ENCODE measurements at regions not wholly inside any gene's neighbourhood (a gene's known extent, or its start where the extent isn't known, plus 50 kb on each side); places are given as distances from the start of the nearest gene placed in this dataset.
"Not testable (repeated sequence)": the region's sequence is repeated elsewhere in the genome, so short reads cannot be mapped to it uniquely, and the experiment has no call there.

- H3K4me3 ChIP-seq (ENCODE audit: low read depth, low read length): no peak overlapping the region
- H3K9me3 ChIP-seq: no peaks in the 10 kb centered on the region
- no peak for DNase-seq
- no peaks in the 10 kb centered on the region for H3K36me3 ChIP-seq
- no peaks in the 10 kb centered on the region for H3K27me3 ChIP-seq
- TF ChIP-seq, protein P1, sequence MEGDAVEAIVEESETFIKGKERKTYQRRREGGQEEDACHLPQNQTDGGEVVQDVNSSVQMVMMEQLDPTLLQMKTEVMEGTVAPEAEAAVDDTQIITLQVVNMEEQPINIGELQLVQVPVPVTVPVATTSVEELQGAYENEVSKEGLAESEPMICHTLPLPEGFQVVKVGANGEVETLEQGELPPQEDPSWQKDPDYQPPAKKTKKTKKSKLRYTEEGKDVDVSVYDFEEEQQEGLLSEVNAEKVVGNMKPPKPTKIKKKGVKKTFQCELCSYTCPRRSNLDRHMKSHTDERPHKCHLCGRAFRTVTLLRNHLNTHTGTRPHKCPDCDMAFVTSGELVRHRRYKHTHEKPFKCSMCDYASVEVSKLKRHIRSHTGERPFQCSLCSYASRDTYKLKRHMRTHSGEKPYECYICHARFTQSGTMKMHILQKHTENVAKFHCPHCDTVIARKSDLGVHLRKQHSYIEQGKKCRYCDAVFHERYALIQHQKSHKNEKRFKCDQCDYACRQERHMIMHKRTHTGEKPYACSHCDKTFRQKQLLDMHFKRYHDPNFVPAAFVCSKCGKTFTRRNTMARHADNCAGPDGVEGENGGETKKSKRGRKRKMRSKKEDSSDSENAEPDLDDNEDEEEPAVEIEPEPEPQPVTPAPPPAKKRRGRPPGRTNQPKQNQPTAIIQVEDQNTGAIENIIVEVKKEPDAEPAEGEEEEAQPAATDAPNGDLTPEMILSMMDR (IDR thresholded peaks at IDR 0.05; ENCODE audit: low read depth, low read length): no peak
- H3K4me1 ChIP-seq: no peaks in the 10 kb centered on the region
Measured at GRCh38 chr12:68538726-68539614, 71.7 kb upstream of the RAP1B start.

GRCh38 chr12:68539615-68539952 lies 71.1 kb upstream of the RAP1B start:
- Histone ChIP-seq H3K36me3 (no peaks in the 10 kb centered on the region), H3K9me3 (no peaks in the 10 kb centered on the region), H3K27me3 (no peaks in the 10 kb centered on the region), H3K4me3 (ENCODE audit: low read depth, low read length) (no peak overlapping the region), H3K4me1 (no peaks in the 10 kb centered on the region)
- TF ChIP-seq, protein P1 (IDR thresholded peaks at IDR 0.05; ENCODE audit: low read depth, low read length): no peak
- DNase-seq: no peak

- not testable (repeated sequence) for H3K4me1 ChIP-seq; H3K9me3 ChIP-seq; H3K4me3 ChIP-seq (ENCODE audit: low read depth, low read length); H3K27me3 ChIP-seq; H3K36me3 ChIP-seq; DNase-seq
Measured at GRCh38 chr12:68540768-68541167, 69.9 kb upstream of the RAP1B start.

DNA sequence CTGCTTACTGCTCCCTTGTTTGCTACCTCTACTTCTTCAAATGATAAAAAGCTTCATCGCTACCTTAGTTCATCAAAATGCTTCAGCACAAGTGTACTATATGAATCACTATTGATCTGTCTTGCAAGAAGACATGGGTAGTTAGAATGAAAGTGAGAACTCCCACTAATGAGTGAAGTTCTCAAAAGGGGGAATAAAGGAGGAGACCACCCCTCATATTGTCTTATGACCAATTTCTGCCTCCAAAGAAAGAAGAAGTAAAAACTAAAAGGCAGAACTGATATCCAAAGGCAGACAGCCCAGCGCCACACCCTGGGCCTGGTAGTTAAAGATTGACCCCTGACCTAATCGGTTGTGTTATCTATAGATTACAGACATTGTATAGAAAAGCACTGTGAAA lies 63.4 kb upstream of the RAP1B start:
- H3K4me3 ChIP-seq (ENCODE audit: low read depth, low read length); DNase-seq; H3K27me3 ChIP-seq; H3K4me1 ChIP-seq; H3K36me3 ChIP-seq; H3K9me3 ChIP-seq: not testable (repeated sequence)

GRCh38 chr12:68552605-68553195 lies 58.0 kb upstream of the RAP1B start:
- H3K4me1 ChIP-seq; H3K4me3 ChIP-seq (ENCODE audit: low read depth, low read length); H3K36me3 ChIP-seq; DNase-seq; H3K9me3 ChIP-seq; H3K27me3 ChIP-seq: not testable (repeated sequence)

- H3K4me3 ChIP-seq (ENCODE audit: low read depth, low read length): no peak overlapping the region
Measured at GRCh38 chr12:68557011-68557730, 53.5 kb upstream of the RAP1B start.

DNA sequence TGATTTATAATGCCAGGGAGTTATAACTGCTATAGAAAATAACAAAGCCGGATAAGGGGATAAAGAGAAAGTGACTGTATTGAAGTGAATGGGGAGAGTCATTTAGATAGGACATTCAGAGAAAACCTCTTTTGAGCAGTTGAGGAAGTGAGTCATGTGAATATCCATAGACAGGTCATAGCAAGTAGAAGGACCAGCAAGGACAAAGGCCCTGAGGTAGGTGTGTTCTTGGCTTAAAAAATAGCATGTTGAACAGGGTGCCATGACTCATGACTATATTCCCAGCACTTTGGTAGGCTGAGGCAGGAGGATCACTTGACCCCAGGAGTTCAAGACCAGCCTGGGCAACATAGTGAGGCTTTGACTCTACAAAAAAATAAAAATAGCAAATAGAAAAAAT lies 51.5 kb upstream of the RAP1B start:
- DNase-seq: no peak
- TF ChIP-seq, protein P1 (IDR thresholded peaks at IDR 0.05; ENCODE audit: low read depth, low read length): no peak
- Histone ChIP-seq H3K9me3 (no peaks in the 10 kb centered on the region), H3K4me3 (ENCODE audit: low read depth, low read length) (no peak overlapping the region), H3K4me1 (no peaks in the 10 kb centered on the region), H3K27me3 (peaks cover 7% of the 10 kb centered on the region; the same call in 1 of the 2 replicates), H3K36me3 (no peaks in the 10 kb centered on the region)

More at GRCh38 chr12:68557011-68557730, 53.5 kb upstream of the RAP1B start:
- no peak for DNase-seq
- peaks cover under 1% of the 10 kb centered on the region; the same call in 1 of the 2 replicates for H3K27me3 ChIP-seq
- TF ChIP-seq, protein P1 (IDR thresholded peaks at IDR 0.05; ENCODE audit: low read depth, low read length): no peak
- H3K9me3 ChIP-seq: no peaks in the 10 kb centered on the region
- H3K4me1 ChIP-seq: no peaks in the 10 kb centered on the region
- H3K36me3 ChIP-seq: no peaks in the 10 kb centered on the region

Data from BE2C (cell line).